GM12801 (cell line): ENCODE measurements at regions not wholly inside any gene's neighbourhood (a gene's known extent, or its start where the extent isn't known, plus 50 kb on each side); places are given as distances from the start of the nearest gene placed in this dataset.

Experiments used
- TF ChIP-seq, protein P1 (sequence below): IDR thresholded peaks from one replicate; pipeline ENCODE4 v1.5.1; 2011; ENCODE audit warnings: control low read depth; ENCODE audit not compliant: insufficient read length; ENCODE audit errors: extremely low read depth

DNA sequence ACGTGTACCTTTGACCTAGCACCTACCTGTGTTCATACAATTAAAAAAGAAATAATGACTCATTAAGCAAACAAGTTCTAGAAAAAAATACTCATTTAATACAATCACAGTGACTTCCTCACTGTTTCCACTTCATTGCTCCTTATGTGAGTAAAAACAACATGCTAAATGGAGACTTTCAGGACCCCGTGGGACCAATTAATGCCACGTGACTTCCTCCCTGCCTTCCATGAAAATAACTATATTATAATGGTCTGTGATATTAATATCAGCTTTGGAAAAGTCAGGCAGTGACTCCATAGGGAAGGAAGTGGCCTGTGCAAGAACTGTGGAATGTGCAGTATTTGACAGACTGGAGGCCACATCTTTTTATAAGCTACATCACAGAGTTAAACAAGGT lies 337.8 kb downstream of the HLX start:
- TF ChIP-seq, protein P1, sequence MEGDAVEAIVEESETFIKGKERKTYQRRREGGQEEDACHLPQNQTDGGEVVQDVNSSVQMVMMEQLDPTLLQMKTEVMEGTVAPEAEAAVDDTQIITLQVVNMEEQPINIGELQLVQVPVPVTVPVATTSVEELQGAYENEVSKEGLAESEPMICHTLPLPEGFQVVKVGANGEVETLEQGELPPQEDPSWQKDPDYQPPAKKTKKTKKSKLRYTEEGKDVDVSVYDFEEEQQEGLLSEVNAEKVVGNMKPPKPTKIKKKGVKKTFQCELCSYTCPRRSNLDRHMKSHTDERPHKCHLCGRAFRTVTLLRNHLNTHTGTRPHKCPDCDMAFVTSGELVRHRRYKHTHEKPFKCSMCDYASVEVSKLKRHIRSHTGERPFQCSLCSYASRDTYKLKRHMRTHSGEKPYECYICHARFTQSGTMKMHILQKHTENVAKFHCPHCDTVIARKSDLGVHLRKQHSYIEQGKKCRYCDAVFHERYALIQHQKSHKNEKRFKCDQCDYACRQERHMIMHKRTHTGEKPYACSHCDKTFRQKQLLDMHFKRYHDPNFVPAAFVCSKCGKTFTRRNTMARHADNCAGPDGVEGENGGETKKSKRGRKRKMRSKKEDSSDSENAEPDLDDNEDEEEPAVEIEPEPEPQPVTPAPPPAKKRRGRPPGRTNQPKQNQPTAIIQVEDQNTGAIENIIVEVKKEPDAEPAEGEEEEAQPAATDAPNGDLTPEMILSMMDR, result no peak

DNA sequence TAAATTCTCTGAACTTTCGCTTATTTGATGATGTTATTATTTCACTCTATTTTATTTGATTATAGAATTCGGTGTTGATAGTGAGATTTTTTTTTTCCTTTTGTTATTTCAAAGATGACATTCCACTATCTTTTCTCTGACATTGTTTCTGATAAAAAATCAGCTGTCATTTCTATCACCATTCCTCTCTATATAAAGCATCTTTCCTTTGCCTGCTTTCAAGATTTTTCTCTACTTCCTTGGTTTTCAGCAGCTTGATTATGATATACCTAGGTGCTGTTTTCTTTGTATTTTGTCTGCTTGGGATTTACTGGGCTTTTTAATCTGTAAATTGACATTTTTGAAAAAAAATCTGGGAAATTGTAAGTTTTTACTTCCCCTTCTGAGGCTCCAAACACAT lies 344.0 kb downstream of the HLX start:
- TF ChIP-seq, protein P1, result no peak

DNA sequence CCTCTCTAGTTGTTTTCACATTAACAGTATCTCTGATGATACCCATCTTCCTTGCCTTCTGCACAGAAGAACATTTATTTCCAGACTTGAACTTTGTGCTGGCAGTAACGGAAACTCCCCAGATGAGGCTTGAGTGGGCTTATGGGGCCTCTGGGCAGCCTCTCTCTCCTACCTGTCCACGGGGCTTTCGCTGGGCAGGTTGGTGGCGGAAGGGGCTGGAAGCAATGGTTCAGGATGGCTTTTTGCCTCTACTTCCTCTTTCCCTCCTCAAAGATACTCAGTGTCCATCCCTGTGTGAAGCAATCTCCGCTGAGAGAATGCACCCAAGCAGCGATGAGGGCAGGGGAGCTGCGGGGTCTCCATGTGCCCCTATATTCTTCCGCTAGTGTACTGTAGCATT lies 348.2 kb downstream of the HLX start:
- TF ChIP-seq, protein P1, result no peak

DNA sequence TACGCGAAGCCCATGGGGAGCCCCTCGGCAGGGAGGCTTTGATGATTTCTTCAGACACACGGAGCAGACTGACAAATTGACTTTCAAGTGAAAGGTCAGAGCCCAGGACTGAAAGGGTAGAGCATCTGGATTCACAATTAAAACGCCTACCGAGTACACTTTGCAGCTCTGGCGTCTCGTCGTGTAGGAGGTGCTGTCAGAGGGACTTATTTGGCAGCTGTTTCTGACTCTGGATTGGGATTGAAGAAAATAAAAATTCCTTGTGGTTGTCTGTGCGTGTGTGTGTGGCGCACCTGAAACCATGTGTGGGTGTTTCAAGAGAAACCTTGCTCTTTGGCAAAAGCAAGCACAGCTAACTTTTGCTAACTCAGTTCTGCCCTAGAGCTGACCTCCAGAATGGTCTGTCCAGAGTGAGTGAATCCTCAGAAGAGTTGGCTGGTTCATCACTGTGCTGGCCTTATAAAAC lies 348.7 kb downstream of the HLX start:
- TF ChIP-seq, protein P1, result no peak

- TF ChIP-seq, protein P1, result no peak
These were observed 349.4 kb downstream of the HLX start for GRCh38 chr1:221228594-221228993.

DNA sequence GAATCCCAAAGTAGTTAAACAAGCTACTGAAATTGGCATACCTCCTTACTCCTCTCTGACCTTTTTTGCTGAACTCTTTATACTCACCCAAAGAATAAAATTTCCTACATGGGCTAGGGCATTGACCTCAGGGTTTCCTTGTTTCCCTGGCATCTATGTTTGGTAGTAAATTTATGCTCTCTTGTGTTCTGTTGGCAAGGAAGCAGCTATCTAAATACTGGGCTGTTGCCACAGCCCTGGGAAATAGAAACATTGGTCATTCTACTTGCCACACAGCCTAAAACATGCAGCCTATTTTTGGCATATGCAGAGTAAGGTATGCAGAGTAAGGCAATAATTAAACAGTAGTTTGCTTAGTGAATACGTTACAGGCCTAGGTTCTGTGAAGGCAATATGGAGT lies 351.4 kb downstream of the HLX start:
- TF ChIP-seq, protein P1, result no peak

DNA sequence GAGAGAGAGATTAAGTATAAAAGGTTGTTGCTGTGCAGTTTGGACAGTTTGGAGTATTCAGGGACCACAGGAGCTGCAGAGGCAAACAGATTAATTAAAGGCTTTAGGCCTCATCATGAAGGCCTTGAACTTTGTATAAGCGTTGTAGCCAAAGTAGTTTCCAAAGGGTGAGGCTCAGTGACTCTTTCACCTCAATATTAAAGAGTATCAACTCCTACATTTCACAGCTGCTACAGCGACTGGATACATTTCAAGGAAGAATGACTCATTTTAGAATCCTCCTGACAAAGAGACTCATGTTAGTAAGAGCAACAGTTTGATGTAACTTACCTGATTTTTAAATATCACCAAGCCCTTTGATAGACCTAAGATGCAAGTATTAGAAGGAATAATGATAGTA lies 355.5 kb downstream of the HLX start:
- TF ChIP-seq, protein P1, result no peak

GRCh38 chr1:221237587-221237986 lies 358.3 kb downstream of the HLX start:
- TF ChIP-seq, protein P1, result no peak
